Skeletal muscle tissue (tissue), 3 donors: ENCODE measurements at regions not wholly inside any gene's neighbourhood (a gene's known extent, or its start where the extent isn't known, plus 50 kb on each side); places are given as distances from the start of the nearest gene placed in this dataset.

Experiments
- H3K27ac ChIP-seq: one replicate; pipeline ENCODE4 v1.7.0; 2013; ENCODE audit warnings: mild to moderate bottlenecking, low read depth, low read length, inconsistent platforms
- H3K27me3 ChIP-seq, 3 donors: one replicate each; pipeline ENCODE4 v1.7.0; 2013; ENCODE audit warnings: low read length in 3 of 3; ENCODE audit not compliant: control insufficient read depth in 3 of 3, insufficient read depth in 3 of 3
- H3K36me3 ChIP-seq, 3 donors: one replicate each; pipeline ENCODE4 v1.7.0; 2013; ENCODE audit warnings: low read length in 3 of 3; ENCODE audit not compliant: control insufficient read depth in 3 of 3, insufficient read depth in 3 of 3
- H3K4me1 ChIP-seq, 3 donors: one replicate each; pipeline ENCODE4 v1.7.0; 2013; ENCODE audit warnings: low read length in 3 of 3, mild to moderate bottlenecking in 3 of 3; ENCODE audit not compliant: control insufficient read depth in 3 of 3, insufficient read depth in 3 of 3
- H3K4me3 ChIP-seq, 3 donors: one replicate each; pipeline ENCODE4 v1.7.0; 2013; ENCODE audit warnings: low read length in 3 of 3
- H3K9ac ChIP-seq, 3 donors: one replicate each; pipeline ENCODE4 v1.7.0; 2013; ENCODE audit warnings: low read length in 3 of 3, mild to moderate bottlenecking in 3 of 3, moderate library complexity in 2 of 3, low read depth in 1 of 3
- H3K9me3 ChIP-seq, 3 donors: one replicate each; pipeline ENCODE4 v1.7.0; 2013; ENCODE audit warnings: low read length in 3 of 3; ENCODE audit not compliant: control insufficient read depth in 3 of 3
- donor health status: Osteomylitis.

DNA sequence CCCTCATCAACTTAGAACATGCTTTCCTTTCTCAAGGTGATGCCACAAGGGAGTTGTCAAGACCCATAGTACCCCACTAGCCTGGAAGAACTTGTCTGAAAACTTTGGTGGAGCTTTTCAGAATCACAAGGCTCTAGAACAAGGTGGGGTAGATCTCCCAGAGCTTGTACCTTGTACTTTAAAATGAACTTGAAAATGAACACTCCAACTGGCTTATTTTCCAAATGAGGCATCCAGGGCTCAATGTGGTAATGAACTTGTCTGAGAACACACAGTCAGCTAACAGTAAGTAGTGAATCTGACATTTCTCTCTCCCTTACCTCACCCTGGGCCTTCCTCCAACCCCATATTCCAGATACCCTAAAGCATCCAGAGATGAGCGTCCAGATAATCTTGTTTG lies 81.8 kb upstream of the THBS1 start:
- no peaks in the 10 kb centered on the region for H3K36me3 ChIP-seq
- H3K4me1 ChIP-seq = peaks cover 0 to 10% (median 10%) of the 10 kb centered on the region in 3 donors
- no peak overlapping the region for H3K9ac ChIP-seq
- H3K4me3 ChIP-seq = no peak overlapping the region
- H3K27ac ChIP-seq = peak overlapping the region; percentile 49
- H3K27me3 ChIP-seq = no peaks in the 10 kb centered on the region
- H3K9me3 ChIP-seq = no peaks in the 10 kb centered on the region

DNA sequence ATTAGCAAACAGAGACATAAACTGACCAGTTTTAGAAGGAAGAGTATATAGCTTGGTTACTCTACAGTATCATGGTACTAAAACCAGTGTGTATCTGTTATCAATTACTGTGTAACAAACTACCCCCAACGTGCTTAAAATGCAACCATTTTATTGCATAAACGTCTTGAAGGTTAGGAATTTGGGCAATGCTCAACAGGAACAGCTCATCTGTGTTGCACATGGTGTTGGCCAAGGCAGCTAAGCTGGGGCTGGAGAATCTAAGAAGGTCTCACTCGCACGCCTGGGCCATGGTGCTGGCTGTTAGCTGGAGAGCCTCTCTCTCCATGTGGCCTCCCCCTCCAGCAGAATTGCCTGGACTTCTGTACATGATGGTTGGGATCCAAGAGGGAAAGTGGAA lies 81.2 kb upstream of the THBS1 start:
- no peak overlapping the region for H3K27ac ChIP-seq

GRCh38 chr15:39501366-39502081 lies 79.4 kb upstream of the THBS1 start:
- H3K9me3 ChIP-seq = no peaks in the 10 kb centered on the region
- H3K27ac ChIP-seq = no peak overlapping the region
- H3K4me1 ChIP-seq = peaks cover 0 to 10% (median 8%) of the 10 kb centered on the region in 3 donors
- no peak overlapping the region for H3K4me3 ChIP-seq
- no peaks in the 10 kb centered on the region for H3K27me3 ChIP-seq
- no peaks in the 10 kb centered on the region for H3K36me3 ChIP-seq
- no peak overlapping the region for H3K9ac ChIP-seq

More for the DNA sequence above, 81.2 kb upstream of the THBS1 start:
- Histone ChIP-seq H3K4me1 (peaks cover 0 to 10% (median 10%) of the 10 kb centered on the region in 3 donors), H3K9ac (no peak overlapping the region), H3K27me3 (no peaks in the 10 kb centered on the region), H3K36me3 (no peaks in the 10 kb centered on the region), H3K4me3 (no peak overlapping the region), H3K9me3 (no peaks in the 10 kb centered on the region)

GRCh38 chr15:39502082-39502447 lies 78.8 kb upstream of the THBS1 start:
- Histone ChIP-seq H3K27ac (no peak overlapping the region), H3K9ac (no peak overlapping the region), H3K9me3 (no peaks in the 10 kb centered on the region), H3K27me3 (no peaks in the 10 kb centered on the region), H3K36me3 (no peaks in the 10 kb centered on the region), H3K4me1 (peaks cover 0 to 10% (median 8%) of the 10 kb centered on the region in 3 donors), H3K4me3 (no peak overlapping the region)

GRCh38 chr15:39502611-39503195 lies 78.2 kb upstream of the THBS1 start:
- Histone ChIP-seq H3K4me1 (peaks cover 0 to 10% (median 4%) of the 10 kb centered on the region in 3 donors), H3K36me3 (no peaks in the 10 kb centered on the region), H3K9ac (no peak overlapping the region), H3K9me3 (no peaks in the 10 kb centered on the region), H3K4me3 (no peak overlapping the region), H3K27me3 (no peaks in the 10 kb centered on the region), H3K27ac (no peak overlapping the region)

- Histone ChIP-seq H3K9ac (no peak overlapping the region), H3K9me3 (no peaks in the 10 kb centered on the region), H3K27ac (no peak overlapping the region), H3K4me3 (no peak overlapping the region), H3K4me1 (peaks cover 0 to 7% (median 3%) of the 10 kb centered on the region in 3 donors), H3K36me3 (no peaks in the 10 kb centered on the region), H3K27me3 (no peaks in the 10 kb centered on the region)
These were observed 77.4 kb upstream of the THBS1 start for GRCh38 chr15:39503526-39503925.

DNA sequence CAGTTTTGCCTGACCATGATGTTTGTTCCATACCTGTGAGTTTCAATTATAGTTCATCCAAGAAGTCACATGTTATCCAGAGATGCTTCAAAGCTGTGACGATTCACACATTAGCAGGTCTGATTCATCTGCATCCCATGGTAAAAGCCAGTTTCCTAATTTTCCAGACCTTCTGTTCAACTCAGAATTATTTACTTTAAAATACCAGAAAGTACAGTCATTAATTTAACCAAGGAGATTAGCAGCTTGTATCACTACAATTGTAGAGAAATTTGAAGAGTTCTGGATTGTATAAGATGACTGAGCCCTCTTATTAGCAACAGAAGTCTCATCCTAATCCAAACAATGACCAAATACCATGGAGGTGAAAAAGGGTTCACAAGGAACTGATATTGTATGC lies 76.1 kb upstream of the THBS1 start:
- H3K27ac ChIP-seq = no peak overlapping the region
- H3K4me1 ChIP-seq = peaks cover 0 to 4% (median 0%) of the 10 kb centered on the region in 3 donors
- no peaks in the 10 kb centered on the region for H3K27me3 ChIP-seq
- no peaks in the 10 kb centered on the region for H3K36me3 ChIP-seq
- no peaks in the 10 kb centered on the region for H3K9me3 ChIP-seq
- H3K9ac ChIP-seq = no peak overlapping the region
- no peak overlapping the region for H3K4me3 ChIP-seq

DNA sequence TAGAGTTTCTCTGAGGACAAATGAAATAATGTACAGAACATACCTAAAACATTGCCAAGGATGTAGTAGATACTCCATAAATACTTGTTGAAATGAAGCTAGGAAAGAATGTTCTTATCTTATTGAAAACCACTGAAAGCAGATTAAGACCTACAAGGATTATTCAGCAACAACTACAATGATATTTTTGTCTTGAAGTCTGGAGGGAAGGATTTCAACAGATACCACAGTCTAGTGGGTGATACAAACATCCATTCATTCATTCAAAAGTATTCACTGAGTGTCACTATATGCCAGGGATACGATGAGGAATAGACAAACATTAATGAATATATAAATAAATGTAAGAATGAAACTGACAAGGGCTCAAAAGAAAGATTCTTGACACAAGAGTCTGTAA lies 74.7 kb upstream of the THBS1 start:
- Histone ChIP-seq H3K27ac (no peak overlapping the region), H3K4me3 (no peak overlapping the region)

DNA sequence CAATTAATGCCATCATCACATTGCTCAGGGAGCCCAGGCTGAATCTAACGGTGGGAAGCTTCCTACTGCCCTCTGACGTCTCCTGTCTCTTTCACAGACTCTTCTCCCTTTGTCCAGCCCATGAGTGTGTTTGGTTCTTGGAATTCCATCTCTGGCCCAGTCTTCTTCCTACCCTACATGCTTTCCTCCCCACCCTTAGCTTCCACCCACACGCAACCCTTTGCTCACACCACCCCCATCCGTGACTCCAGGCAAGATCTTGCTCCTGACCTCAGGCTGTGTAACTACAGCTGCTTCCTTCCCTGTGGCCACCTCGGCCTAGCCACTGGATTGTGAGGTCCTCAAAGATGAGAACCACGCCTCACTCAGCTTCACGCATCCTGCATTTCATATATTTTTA lies 72.3 kb upstream of the THBS1 start:
- Histone ChIP-seq H3K27ac (no peak overlapping the region), H3K27me3 (peaks cover 0 to 3% (median 0%) of the 10 kb centered on the region in 3 donors), H3K9me3 (no peaks in the 10 kb centered on the region), H3K36me3 (no peaks in the 10 kb centered on the region), H3K4me3 (no peak overlapping the region), H3K9ac (no peak overlapping the region), H3K4me1 (peaks cover 0 to 6% (median 3%) of the 10 kb centered on the region in 3 donors)

More for the DNA sequence above, 74.7 kb upstream of the THBS1 start:
- Histone ChIP-seq H3K9me3 (no peaks in the 10 kb centered on the region), H3K4me1 (peaks cover 0 to 4% (median 0%) of the 10 kb centered on the region in 3 donors), H3K9ac (no peak overlapping the region), H3K36me3 (no peaks in the 10 kb centered on the region), H3K27me3 (peaks cover 0 to 2% (median 0%) of the 10 kb centered on the region in 3 donors)

- Histone ChIP-seq H3K4me3 (no peak overlapping the region), H3K27me3 (peaks cover 0 to 3% (median 0%) of the 10 kb centered on the region in 3 donors), H3K27ac (peak overlapping the region; percentile 7), H3K9me3 (no peaks in the 10 kb centered on the region), H3K4me1 (peaks cover 0 to 6% (median 3%) of the 10 kb centered on the region in 3 donors), H3K36me3 (no peaks in the 10 kb centered on the region), H3K9ac (no peak overlapping the region)
These were observed 70.7 kb upstream of the THBS1 start for GRCh38 chr15:39510001-39510701.
